Stimulated activated CD4-positive, alpha-beta T cell treated with anti-CD3 and anti-CD28 coated beads, Interleukin-4, amount 100 ng/mL, for 1 hour (primary cell): ENCODE measurements at regions not wholly inside any gene's neighbourhood (a gene's known extent, or its start where the extent isn't known, plus 50 kb on each side); places are given as distances from the start of the nearest gene placed in this dataset.
"Not testable (repeated sequence)": the region's sequence is repeated elsewhere in the genome, so short reads cannot be mapped to it uniquely, and the experiment has no call there.

ENCODE experiments used
- DNase-seq: peaks from one replicate; pipeline ENCODE4 v3.0.0-alpha.2; 2020

DNA sequence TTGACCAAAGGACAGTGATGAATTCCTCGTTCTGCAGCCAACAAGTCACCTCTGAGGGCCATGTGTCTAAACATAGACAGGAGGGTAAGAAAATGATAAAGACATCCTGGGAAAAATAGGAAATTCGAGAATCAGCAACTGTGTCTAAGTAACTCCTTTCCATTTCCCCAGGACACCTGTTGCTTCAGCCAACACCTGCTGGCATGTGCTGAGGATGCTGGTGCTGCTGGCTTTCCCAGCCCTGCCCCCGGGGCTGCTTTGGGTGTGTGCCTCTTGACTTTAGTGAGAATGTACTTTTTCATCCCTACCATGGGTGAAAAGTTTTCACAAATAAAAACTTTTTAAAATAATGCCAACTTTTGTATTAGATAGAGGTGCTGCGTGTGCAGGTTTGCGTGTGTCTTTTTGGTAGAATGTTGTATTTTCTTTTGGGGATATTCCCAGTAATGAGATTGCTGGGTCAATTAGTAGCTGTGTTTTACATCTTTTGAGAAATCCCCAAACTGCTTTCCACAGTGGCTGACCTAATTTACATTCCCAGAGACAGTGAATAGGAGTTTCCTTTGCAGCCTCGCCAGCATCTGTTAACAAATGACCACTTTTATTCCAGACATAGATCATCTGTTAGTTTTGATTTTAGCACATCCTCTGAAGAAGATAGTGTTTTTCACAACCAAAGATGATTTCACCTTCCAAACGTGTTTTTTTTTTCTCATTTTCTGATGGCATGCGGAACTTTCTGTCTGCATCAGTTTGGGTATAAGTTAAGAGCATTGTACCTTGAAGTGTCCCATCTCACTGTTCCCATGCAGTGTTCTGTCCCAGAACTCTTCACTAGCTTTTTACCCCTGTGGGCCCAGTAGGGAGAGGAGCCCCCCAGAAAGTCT, 104.2 kb upstream of the ACBD5 start:
- DNase-seq = no peak

GRCh38 chr10:27341001-27341400, 100.4 kb upstream of the ACBD5 start:
- no peak for DNase-seq

DNA sequence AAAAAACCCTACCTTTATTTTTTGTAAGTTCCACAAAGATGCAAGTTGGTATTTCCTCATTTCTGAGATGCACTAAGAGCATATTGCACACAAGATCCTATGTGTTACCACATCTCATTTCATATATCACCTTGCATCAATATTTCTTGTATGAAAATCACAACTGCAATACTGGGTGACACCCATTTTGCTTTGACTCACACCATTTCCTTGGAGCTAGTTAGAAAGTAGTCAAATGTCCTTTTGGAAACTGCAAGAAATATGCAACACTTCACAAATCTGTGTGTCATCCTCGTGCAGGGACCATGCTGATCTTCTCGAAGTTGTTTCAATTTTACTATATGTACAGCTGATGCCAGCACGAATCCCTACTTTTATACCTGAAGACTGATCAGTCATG, 94.6 kb upstream of the ACBD5 start:
- DNase-seq = not testable (repeated sequence)

DNA sequence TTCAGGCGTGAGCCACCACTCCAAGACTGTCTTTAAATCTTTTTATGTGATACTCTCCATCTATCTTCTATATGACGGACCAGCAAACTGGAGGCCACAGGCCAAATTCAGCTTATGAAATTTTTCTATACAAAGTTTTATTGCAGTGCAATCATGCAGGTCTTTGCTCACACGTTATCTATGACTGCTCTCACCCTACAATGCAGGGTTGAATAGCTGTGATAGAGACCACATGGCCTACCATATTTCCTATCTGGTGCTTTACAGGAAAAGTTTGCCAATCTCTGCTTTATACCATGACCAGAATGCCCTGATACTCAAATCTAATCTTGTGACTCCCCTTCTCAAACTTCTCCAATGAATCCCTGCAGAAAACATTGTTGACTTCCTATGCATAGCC, 89.5 kb upstream of the ACBD5 start:
- no peak for DNase-seq

- no peak for DNase-seq
Observed at GRCh38 chr10:27328946-27329345, 88.3 kb upstream of the ACBD5 start.

DNA sequence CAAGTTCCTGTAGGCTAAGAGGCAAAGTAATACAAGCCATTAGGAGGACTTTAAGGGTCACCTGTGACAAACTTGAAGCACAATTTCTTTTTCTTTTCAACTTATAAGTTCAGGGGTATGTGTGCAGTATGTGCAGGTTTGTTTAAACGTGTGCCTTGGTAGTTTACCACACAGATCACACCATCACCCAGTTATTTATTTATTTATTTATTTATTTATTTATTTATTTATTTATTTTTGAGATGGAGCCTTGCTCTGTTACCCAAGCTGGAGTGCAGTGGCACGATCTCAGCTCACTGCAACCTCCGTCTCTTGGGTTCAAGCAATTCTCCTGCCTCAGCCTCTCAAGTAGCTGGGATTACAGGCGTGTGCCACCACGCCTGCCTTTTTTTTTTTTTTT, 86.2 kb upstream of the ACBD5 start:
- not testable (repeated sequence) for DNase-seq

GRCh38 chr10:27319752-27320431, 79.3 kb upstream of the ACBD5 start:
- peak; percentile 25 for DNase-seq

DNA sequence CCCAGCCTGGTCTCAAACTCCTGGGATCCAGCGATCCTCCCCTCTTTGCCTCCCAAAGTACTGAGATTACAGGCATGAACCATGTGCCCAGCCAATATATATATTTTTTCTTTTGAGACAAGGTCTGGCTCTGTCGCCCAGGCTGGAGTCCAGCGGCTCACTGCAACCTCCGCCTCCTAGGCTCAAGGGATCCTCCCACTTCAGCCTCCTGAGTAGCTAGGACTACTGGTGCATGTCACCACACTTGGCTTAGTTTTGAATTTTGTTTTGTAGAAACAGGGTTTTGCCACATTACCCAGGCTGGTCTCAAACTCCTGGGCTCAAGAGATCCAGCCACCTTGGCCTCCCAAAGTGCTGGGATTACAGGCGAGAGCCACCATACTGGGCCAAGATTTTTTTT, 78.5 kb upstream of the ACBD5 start:
- not testable (repeated sequence) for DNase-seq

- DNase-seq = not testable (repeated sequence)
Observed at GRCh38 chr10:27315082-27315481, 74.5 kb upstream of the ACBD5 start.

GRCh38 chr10:27313586-27313985, 73.0 kb upstream of the ACBD5 start:
- DNase-seq = not testable (repeated sequence)

- DNase-seq = no peak
Observed at GRCh38 chr10:27312854-27313253, 72.3 kb upstream of the ACBD5 start.

GRCh38 chr10:27311809-27312208, 71.2 kb upstream of the ACBD5 start:
- DNase-seq = not testable (repeated sequence)

GRCh38 chr10:27298522-27298850, 57.9 kb upstream of the ACBD5 start:
- DNase-seq = not testable (repeated sequence)

- DNase-seq = no peak
Observed at GRCh38 chr10:27297844-27298521, 57.4 kb upstream of the ACBD5 start.

GRCh38 chr10:27296285-27296684, 55.7 kb upstream of the ACBD5 start:
- DNase-seq = not testable (repeated sequence)

- not testable (repeated sequence) for DNase-seq
Observed at GRCh38 chr10:27291253-27291895, 50.8 kb upstream of the ACBD5 start.
